GM23338 (cell line): ENCODE measurements at regions not wholly inside any gene's neighbourhood (a gene's known extent, or its start where the extent isn't known, plus 50 kb on each side); places are given as distances from the start of the nearest gene placed in this dataset.

ENCODE experiments used
- ATAC-seq: fragments of 200-7000 bp; cut with Tn5 transposase; 3 replicates; pipeline ENCODE4 v1.9.1; 2020
- DNase-seq: peaks from one replicate; pipeline ENCODE4 v3.0.0-alpha.2; 2015; ENCODE audit warnings: low spot score
- H2AFZ ChIP-seq: fragments of 200-600 bp; sonication (generic); 2 replicates; pipeline ENCODE4 v1.8.0; 2016; ENCODE audit warnings: antibody characterized with exemption, mild to moderate bottlenecking, moderate library complexity
- H3F3A ChIP-seq: fragments of 200-600 bp; sonication (generic); replicated peaks from 2 replicates; pipeline ENCODE4 v1.8.0; 2017; ENCODE audit warnings: antibody characterized with exemption, mixed run types, low read depth
- H3K27ac ChIP-seq: fragments of 200-600 bp; sonication (generic); 2 replicates; pipeline ENCODE4 v1.6.1; 2016; ENCODE audit warnings: low read depth
- H3K27me3 ChIP-seq: fragments of 200-600 bp; sonication (generic); 2 replicates; pipeline ENCODE4 v1.8.0; 2016; ENCODE audit warnings: mild to moderate bottlenecking, mixed run types, moderate library complexity; ENCODE audit not compliant: insufficient read depth
- H3K36me3 ChIP-seq: fragments of 200-600 bp; sonication (generic); 2 replicates; pipeline ENCODE4 v1.8.0; 2016; ENCODE audit warnings: mild to moderate bottlenecking; ENCODE audit not compliant: insufficient read depth
- H3K4me1 ChIP-seq: fragments of 200-600 bp; sonication (generic); 2 replicates; pipeline ENCODE4 v1.8.0; 2016; ENCODE audit warnings: mild to moderate bottlenecking, moderate library complexity; ENCODE audit not compliant: insufficient read depth
- H3K4me2 ChIP-seq: fragments of 200-600 bp; sonication (generic); 2 replicates; pipeline ENCODE4 v1.7.1; 2017; ENCODE audit warnings: mixed run types
- H3K4me3 ChIP-seq: fragments of 200-600 bp; sonication (generic); 2 replicates; pipeline ENCODE4 v1.6.1; 2016; ENCODE audit warnings: mixed run types
- H3K79me2 ChIP-seq: fragments of 200-600 bp; sonication (generic); replicated peaks from 2 replicates; pipeline ENCODE4 v1.8.0; 2017; ENCODE audit warnings: mild to moderate bottlenecking; ENCODE audit not compliant: insufficient read depth
- H3K9me2 ChIP-seq: fragments of 200-600 bp; sonication (generic); 2 replicates; pipeline ENCODE4 v1.8.0; 2017; ENCODE audit not compliant: insufficient read depth
- H4K20me1 ChIP-seq: fragments of 200-600 bp; sonication (generic); replicated peaks from 2 replicates; pipeline ENCODE4 v1.8.0; 2017; ENCODE audit warnings: mild to moderate bottlenecking; ENCODE audit not compliant: insufficient read depth
- H3K27ac Mint-ChIP-seq: 2 replicates; pipeline ENCODE4 v1.8.0; 2020; ENCODE audit warnings: inconsistent platforms, mild to moderate bottlenecking, moderate library complexity, mixed read lengths
- H3K27me3 Mint-ChIP-seq: 3 replicates; pipeline ENCODE4 v1.8.0; 2022; ENCODE audit warnings: low read depth, mild to moderate bottlenecking, moderate library complexity, mixed read lengths, inconsistent platforms; ENCODE audit not compliant: insufficient read depth, poor library complexity
- H3K36me3 Mint-ChIP-seq: 3 replicates; pipeline ENCODE4 v1.8.0; 2021; ENCODE audit warnings: low read depth, mild to moderate bottlenecking, inconsistent platforms, moderate library complexity, mixed read lengths
- H3K4me1 Mint-ChIP-seq: 3 replicates; pipeline ENCODE4 v1.8.0; 2020; ENCODE audit warnings: mild to moderate bottlenecking, inconsistent platforms, mixed read lengths
- H3K4me3 Mint-ChIP-seq: 3 replicates; pipeline ENCODE4 v1.8.0; 2021; ENCODE audit warnings: moderate library complexity, mild to moderate bottlenecking, inconsistent platforms, mixed read lengths
- H3K9me3 Mint-ChIP-seq: 3 replicates; pipeline ENCODE4 v1.8.0; 2020; ENCODE audit warnings: moderate library complexity, mild to moderate bottlenecking, inconsistent platforms, mixed read lengths
- CREB1 ChIP-seq: fragments of 250-450 bp; sonication (Bioruptor Pico); IDR thresholded peaks from 2 replicates; pipeline ENCODE4 v1.5.0; 2020; ENCODE audit warnings: low read depth, mild to moderate bottlenecking, moderate library complexity
- EZH2 ChIP-seq: fragments of 200-600 bp; sonication (generic); IDR thresholded peaks from one replicate; pipeline ENCODE4 v1.8.0; 2017; ENCODE audit warnings: antibody characterized with exemption, mild to moderate bottlenecking, low read depth; ENCODE audit not compliant: unreplicated experiment
- EZH2phosphoT487 ChIP-seq: fragments of 200-600 bp; sonication (generic); IDR thresholded peaks from one replicate; pipeline ENCODE4 v1.8.1; 2018; ENCODE audit warnings: antibody characterized with exemption; ENCODE audit not compliant: unreplicated experiment
- JUNB ChIP-seq: IDR thresholded peaks from one replicate; pipeline ENCODE4 v1.6.1; 2016; ENCODE audit warnings: antibody characterized with exemption; ENCODE audit not compliant: unreplicated experiment
- NANOG ChIP-seq: IDR thresholded peaks from 2 replicates; pipeline ENCODE4 v1.6.1; 2016; ENCODE audit warnings: antibody characterized with exemption, borderline replicate concordance
- POLR2AphosphoS5 ChIP-seq: IDR thresholded peaks from 2 replicates; pipeline ENCODE4 v1.6.1; 2016; ENCODE audit warnings: antibody characterized with exemption, low read depth
- STAT1 ChIP-seq: IDR thresholded peaks from one replicate; pipeline ENCODE4 v1.6.1; 2016; ENCODE audit warnings: antibody characterized with exemption; ENCODE audit not compliant: unreplicated experiment
- ZNF114 ChIP-seq: fragments of 250-450 bp; sonication (Bioruptor Pico); IDR thresholded peaks from 2 replicates; pipeline ENCODE4 v1.5.0; 2020; ENCODE audit warnings: mild to moderate bottlenecking, moderate library complexity
- ZNF331 ChIP-seq: fragments of 250-450 bp; sonication (Bioruptor Pico); IDR thresholded peaks from 2 replicates; pipeline ENCODE4 v1.5.0; 2020; ENCODE audit warnings: low read depth, mild to moderate bottlenecking, moderate library complexity
- TF ChIP-seq, protein P1 (sequence below): fragments of 250-450 bp; sonication (Bioruptor Pico); IDR thresholded peaks from 2 replicates; pipeline ENCODE4 v1.5.0; 2020; ENCODE audit warnings: mild to moderate bottlenecking, moderate library complexity
- TF ChIP-seq, protein P2 (sequence below): IDR thresholded peaks from 2 replicates; pipeline ENCODE4 v1.6.1; 2016; ENCODE audit warnings: antibody characterized with exemption
- TF ChIP-seq, protein P3 (sequence below), 2 experiments: fragments of 200-600 bp in 1 of 2; sonication (generic) in 1 of 2; conservative IDR thresholded peaks; 2 replicates each; pipeline versions ENCODE4 v1.5.1 to v1.6.1; 2016 to 2017; ENCODE audit warnings: antibody characterized with exemption in 2 of 2, low read depth in 2 of 2, mild to moderate bottlenecking in 2 of 2, moderate library complexity in 1 of 2
- TF ChIP-seq, protein P4 (sequence below): IDR thresholded peaks from one replicate; pipeline ENCODE4 v1.6.1; 2018; ENCODE audit warnings: antibody characterized with exemption; ENCODE audit not compliant: unreplicated experiment

DNA sequence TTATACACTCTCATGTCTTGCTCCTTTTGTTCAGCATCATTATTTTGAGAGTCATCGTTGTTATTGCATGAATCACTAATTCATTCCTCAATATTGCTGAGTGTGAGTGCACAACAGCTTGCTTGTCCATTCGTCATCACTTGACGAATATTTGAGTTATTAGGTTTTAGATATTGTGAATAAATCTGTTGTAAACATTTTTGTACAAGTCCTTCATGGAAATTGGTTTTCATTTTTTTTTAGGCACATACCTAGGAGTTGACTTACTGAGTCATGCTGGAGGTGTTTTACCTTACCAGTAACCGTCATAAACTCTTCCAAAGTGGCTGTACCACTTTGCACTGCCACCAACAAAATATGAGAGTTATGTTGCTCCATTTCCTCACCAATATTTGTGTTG is 84.2 kb upstream of the NCK2 start:
- H3K27ac ChIP-seq = no peak overlapping the region
- no peaks in the 10 kb centered on the region for H3K27me3 ChIP-seq
- Mint-ChIP-seq H3K36me3 (peaks cover 8% of the 10 kb centered on the region), H3K9me3 (peaks cover 12% of the 10 kb centered on the region), H3K4me3 (no peak overlapping the region), H3K27ac (no peak overlapping the region), H3K27me3 (peaks cover 2% of the 10 kb centered on the region), H3K4me1 (peaks cover 2% of the 10 kb centered on the region; the same call in 2 of the 3 replicates)
- H3K4me3 ChIP-seq = no peak overlapping the region
- H2AFZ ChIP-seq = no peak overlapping the region
- no peak for TF ChIP-seq STAT1
- TF ChIP-seq, protein P1, sequence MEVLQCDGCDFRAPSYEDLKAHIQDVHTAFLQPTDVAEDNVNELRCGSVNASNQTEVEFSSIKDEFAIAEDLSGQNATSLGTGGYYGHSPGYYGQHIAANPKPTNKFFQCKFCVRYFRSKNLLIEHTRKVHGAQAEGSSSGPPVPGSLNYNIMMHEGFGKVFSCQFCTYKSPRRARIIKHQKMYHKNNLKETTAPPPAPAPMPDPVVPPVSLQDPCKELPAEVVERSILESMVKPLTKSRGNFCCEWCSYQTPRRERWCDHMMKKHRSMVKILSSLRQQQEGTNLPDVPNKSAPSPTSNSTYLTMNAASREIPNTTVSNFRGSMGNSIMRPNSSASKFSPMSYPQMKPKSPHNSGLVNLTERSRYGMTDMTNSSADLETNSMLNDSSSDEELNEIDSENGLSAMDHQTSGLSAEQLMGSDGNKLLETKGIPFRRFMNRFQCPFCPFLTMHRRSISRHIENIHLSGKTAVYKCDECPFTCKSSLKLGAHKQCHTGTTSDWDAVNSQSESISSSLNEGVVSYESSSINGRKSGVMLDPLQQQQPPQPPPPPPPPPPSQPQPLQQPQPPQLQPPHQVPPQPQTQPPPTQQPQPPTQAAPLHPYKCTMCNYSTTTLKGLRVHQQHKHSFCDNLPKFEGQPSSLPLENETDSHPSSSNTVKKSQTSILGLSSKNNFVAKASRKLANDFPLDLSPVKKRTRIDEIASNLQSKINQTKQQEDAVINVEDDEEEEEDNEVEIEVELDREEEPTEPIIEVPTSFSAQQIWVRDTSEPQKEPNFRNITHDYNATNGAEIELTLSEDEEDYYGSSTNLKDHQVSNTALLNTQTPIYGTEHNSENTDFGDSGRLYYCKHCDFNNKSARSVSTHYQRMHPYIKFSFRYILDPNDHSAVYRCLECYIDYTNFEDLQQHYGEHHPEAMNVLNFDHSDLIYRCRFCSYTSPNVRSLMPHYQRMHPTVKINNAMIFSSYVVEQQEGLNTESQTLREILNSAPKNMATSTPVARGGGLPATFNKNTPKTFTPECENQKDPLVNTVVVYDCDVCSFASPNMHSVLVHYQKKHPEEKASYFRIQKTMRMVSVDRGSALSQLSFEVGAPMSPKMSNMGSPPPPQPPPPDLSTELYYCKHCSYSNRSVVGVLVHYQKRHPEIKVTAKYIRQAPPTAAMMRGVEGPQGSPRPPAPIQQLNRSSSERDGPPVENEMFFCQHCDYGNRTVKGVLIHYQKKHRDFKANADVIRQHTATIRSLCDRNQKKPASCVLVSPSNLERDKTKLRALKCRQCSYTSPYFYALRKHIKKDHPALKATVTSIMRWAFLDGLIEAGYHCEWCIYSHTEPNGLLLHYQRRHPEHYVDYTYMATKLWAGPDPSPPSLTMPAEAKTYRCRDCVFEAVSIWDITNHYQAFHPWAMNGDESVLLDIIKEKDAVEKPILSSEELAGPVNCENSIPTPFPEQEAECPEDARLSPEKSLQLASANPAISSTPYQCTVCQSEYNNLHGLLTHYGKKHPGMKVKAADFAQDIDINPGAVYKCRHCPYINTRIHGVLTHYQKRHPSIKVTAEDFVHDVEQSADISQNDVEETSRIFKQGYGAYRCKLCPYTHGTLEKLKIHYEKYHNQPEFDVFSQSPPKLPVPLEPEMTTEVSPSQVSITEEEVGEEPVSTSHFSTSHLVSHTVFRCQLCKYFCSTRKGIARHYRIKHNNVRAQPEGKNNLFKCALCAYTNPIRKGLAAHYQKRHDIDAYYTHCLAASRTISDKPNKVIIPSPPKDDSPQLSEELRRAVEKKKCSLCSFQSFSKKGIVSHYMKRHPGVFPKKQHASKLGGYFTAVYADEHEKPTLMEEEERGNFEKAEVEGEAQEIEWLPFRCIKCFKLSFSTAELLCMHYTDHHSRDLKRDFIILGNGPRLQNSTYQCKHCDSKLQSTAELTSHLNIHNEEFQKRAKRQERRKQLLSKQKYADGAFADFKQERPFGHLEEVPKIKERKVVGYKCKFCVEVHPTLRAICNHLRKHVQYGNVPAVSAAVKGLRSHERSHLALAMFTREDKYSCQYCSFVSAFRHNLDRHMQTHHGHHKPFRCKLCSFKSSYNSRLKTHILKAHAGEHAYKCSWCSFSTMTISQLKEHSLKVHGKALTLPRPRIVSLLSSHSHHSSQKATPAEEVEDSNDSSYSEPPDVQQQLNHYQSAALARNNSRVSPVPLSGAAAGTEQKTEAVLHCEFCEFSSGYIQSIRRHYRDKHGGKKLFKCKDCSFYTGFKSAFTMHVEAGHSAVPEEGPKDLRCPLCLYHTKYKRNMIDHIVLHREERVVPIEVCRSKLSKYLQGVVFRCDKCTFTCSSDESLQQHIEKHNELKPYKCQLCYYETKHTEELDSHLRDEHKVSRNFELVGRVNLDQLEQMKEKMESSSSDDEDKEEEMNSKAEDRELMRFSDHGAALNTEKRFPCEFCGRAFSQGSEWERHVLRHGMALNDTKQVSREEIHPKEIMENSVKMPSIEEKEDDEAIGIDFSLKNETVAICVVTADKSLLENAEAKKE = no peak
- TF ChIP-seq, protein P2, sequence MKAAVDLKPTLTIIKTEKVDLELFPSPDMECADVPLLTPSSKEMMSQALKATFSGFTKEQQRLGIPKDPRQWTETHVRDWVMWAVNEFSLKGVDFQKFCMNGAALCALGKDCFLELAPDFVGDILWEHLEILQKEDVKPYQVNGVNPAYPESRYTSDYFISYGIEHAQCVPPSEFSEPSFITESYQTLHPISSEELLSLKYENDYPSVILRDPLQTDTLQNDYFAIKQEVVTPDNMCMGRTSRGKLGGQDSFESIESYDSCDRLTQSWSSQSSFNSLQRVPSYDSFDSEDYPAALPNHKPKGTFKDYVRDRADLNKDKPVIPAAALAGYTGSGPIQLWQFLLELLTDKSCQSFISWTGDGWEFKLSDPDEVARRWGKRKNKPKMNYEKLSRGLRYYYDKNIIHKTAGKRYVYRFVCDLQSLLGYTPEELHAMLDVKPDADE = no peak
- no peak for TF ChIP-seq EZH2phosphoT487
- TF ChIP-seq JUNB = no peak
- TF ChIP-seq ZNF331 (CRISPR knock-in tag) = no peak
- no peak for TF ChIP-seq POLR2AphosphoS5
- TF ChIP-seq CREB1 (CRISPR knock-in tag) = no peak
- no peak for TF ChIP-seq EZH2
- TF ChIP-seq, protein P3, sequence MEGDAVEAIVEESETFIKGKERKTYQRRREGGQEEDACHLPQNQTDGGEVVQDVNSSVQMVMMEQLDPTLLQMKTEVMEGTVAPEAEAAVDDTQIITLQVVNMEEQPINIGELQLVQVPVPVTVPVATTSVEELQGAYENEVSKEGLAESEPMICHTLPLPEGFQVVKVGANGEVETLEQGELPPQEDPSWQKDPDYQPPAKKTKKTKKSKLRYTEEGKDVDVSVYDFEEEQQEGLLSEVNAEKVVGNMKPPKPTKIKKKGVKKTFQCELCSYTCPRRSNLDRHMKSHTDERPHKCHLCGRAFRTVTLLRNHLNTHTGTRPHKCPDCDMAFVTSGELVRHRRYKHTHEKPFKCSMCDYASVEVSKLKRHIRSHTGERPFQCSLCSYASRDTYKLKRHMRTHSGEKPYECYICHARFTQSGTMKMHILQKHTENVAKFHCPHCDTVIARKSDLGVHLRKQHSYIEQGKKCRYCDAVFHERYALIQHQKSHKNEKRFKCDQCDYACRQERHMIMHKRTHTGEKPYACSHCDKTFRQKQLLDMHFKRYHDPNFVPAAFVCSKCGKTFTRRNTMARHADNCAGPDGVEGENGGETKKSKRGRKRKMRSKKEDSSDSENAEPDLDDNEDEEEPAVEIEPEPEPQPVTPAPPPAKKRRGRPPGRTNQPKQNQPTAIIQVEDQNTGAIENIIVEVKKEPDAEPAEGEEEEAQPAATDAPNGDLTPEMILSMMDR (conservative IDR thresholded peaks at IDR 0.05; ENCODE audit: low read depth in 2 of 2) = no peak
- TF ChIP-seq ZNF114 = no peak
- TF ChIP-seq, protein P4, sequence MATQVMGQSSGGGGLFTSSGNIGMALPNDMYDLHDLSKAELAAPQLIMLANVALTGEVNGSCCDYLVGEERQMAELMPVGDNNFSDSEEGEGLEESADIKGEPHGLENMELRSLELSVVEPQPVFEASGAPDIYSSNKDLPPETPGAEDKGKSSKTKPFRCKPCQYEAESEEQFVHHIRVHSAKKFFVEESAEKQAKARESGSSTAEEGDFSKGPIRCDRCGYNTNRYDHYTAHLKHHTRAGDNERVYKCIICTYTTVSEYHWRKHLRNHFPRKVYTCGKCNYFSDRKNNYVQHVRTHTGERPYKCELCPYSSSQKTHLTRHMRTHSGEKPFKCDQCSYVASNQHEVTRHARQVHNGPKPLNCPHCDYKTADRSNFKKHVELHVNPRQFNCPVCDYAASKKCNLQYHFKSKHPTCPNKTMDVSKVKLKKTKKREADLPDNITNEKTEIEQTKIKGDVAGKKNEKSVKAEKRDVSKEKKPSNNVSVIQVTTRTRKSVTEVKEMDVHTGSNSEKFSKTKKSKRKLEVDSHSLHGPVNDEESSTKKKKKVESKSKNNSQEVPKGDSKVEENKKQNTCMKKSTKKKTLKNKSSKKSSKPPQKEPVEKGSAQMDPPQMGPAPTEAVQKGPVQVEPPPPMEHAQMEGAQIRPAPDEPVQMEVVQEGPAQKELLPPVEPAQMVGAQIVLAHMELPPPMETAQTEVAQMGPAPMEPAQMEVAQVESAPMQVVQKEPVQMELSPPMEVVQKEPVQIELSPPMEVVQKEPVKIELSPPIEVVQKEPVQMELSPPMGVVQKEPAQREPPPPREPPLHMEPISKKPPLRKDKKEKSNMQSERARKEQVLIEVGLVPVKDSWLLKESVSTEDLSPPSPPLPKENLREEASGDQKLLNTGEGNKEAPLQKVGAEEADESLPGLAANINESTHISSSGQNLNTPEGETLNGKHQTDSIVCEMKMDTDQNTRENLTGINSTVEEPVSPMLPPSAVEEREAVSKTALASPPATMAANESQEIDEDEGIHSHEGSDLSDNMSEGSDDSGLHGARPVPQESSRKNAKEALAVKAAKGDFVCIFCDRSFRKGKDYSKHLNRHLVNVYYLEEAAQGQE = no peak
- TF ChIP-seq NANOG = no peak
- no peak for DNase-seq
- no peaks in the 10 kb centered on the region for H3K9me2 ChIP-seq
- H3K79me2 ChIP-seq = no peaks in the 10 kb centered on the region
- no peak for ATAC-seq
- no peaks in the 10 kb centered on the region for H3F3A ChIP-seq
- H3K4me2 ChIP-seq = no peak overlapping the region
- no peaks in the 10 kb centered on the region for H4K20me1 ChIP-seq
- no peaks in the 10 kb centered on the region for H3K4me1 ChIP-seq
- peaks cover 3% of the 10 kb centered on the region; the same call in 1 of the 2 replicates for H3K36me3 ChIP-seq
